ENCODE measurements at regions not wholly inside any gene's neighbourhood (a gene's known extent, or its start where the extent isn't known, plus 50 kb on each side); places are given as distances from the start of the nearest gene placed in this dataset.

- no peak overlapping the region for H3K27ac Mint-ChIP-seq
- H3K4me1 Mint-ChIP-seq, result no peaks in the 10 kb centered on the region
- peaks cover 11% of the 10 kb centered on the region for H3K9me3 Mint-ChIP-seq
- intact Hi-C loops (cut with micrococcal nuclease), result no loop called here
- H3K36me3 Mint-ChIP-seq (ENCODE audit: low read depth), result no peaks in the 10 kb centered on the region
- no peaks in the 10 kb centered on the region for H3K27me3 Mint-ChIP-seq
- no peak overlapping the region for H3K4me3 Mint-ChIP-seq
- no peak for DNase-seq
These were observed 945.7 kb upstream of the LRRTM1 start for GRCh38 chr2:81250270-81250669.

- Mint-ChIP-seq H3K9me3 (peaks cover 11% of the 10 kb centered on the region), H3K4me3 (no peak overlapping the region), H3K36me3 (ENCODE audit: low read depth) (no peaks in the 10 kb centered on the region), H3K4me1 (no peaks in the 10 kb centered on the region), H3K27me3 (no peaks in the 10 kb centered on the region), H3K27ac (no peak overlapping the region)
- no peak for DNase-seq
- intact Hi-C loops (cut with micrococcal nuclease), result no loop called here
These were observed 944.6 kb upstream of the LRRTM1 start for GRCh38 chr2:81249152-81249551.

GRCh38 chr2:81247648-81248047 is 943.1 kb upstream of the LRRTM1 start:
- peaks cover 3% of the 10 kb centered on the region for H3K9me3 Mint-ChIP-seq
- H3K27ac Mint-ChIP-seq, result no peak overlapping the region
- intact Hi-C loops (cut with micrococcal nuclease), result no loop called here
- no peak for DNase-seq
- H3K27me3 Mint-ChIP-seq, result no peaks in the 10 kb centered on the region
- no peak overlapping the region for H3K4me3 Mint-ChIP-seq
- no peaks in the 10 kb centered on the region for H3K4me1 Mint-ChIP-seq
- no peaks in the 10 kb centered on the region for H3K36me3 Mint-ChIP-seq (ENCODE audit: low read depth)

- H3K4me3 Mint-ChIP-seq, result no peak overlapping the region
- H3K27ac Mint-ChIP-seq, result no peak overlapping the region
- no peak for DNase-seq
- peaks cover 2% of the 10 kb centered on the region for H3K9me3 Mint-ChIP-seq
- no peaks in the 10 kb centered on the region for H3K27me3 Mint-ChIP-seq
- no peaks in the 10 kb centered on the region for H3K36me3 Mint-ChIP-seq (ENCODE audit: low read depth)
- intact Hi-C loops (cut with micrococcal nuclease), result no loop called here
- no peaks in the 10 kb centered on the region for H3K4me1 Mint-ChIP-seq
These were observed 937.9 kb upstream of the LRRTM1 start for GRCh38 chr2:81242501-81242900.

- Mint-ChIP-seq H3K27ac (no peak overlapping the region), H3K27me3 (no peaks in the 10 kb centered on the region), H3K36me3 (ENCODE audit: low read depth) (no peaks in the 10 kb centered on the region), H3K4me1 (no peaks in the 10 kb centered on the region), H3K4me3 (no peak overlapping the region), H3K9me3 (no peaks in the 10 kb centered on the region)
- intact Hi-C loops (cut with micrococcal nuclease), result no loop called here
- no peak for DNase-seq
These were observed 933.9 kb upstream of the LRRTM1 start for GRCh38 chr2:81238462-81238861.

- Mint-ChIP-seq H3K9me3 (no peaks in the 10 kb centered on the region), H3K4me1 (no peaks in the 10 kb centered on the region), H3K27me3 (no peaks in the 10 kb centered on the region), H3K27ac (no peak overlapping the region), H3K4me3 (no peak overlapping the region), H3K36me3 (ENCODE audit: low read depth) (no peaks in the 10 kb centered on the region)
- no peak for DNase-seq
- intact Hi-C loops (cut with micrococcal nuclease), result no loop called here
These were observed 931.0 kb upstream of the LRRTM1 start for GRCh38 chr2:81235601-81236000.

GRCh38 chr2:81234711-81235110 is 930.2 kb upstream of the LRRTM1 start:
- Mint-ChIP-seq H3K27me3 (no peaks in the 10 kb centered on the region), H3K4me3 (no peak overlapping the region), H3K4me1 (no peaks in the 10 kb centered on the region), H3K27ac (no peak overlapping the region), H3K9me3 (no peaks in the 10 kb centered on the region), H3K36me3 (ENCODE audit: low read depth) (no peaks in the 10 kb centered on the region)
- intact Hi-C loops (cut with micrococcal nuclease), result no loop called here
- DNase-seq, result no peak

GRCh38 chr2:81225756-81226155 is 921.2 kb upstream of the LRRTM1 start:
- no peaks in the 10 kb centered on the region for H3K4me1 Mint-ChIP-seq
- no peak for DNase-seq
- no peaks in the 10 kb centered on the region for H3K36me3 Mint-ChIP-seq (ENCODE audit: low read depth)
- H3K27ac Mint-ChIP-seq, result no peak overlapping the region
- H3K9me3 Mint-ChIP-seq, result peaks cover 6% of the 10 kb centered on the region
- no peak overlapping the region for H3K4me3 Mint-ChIP-seq
- no peaks in the 10 kb centered on the region for H3K27me3 Mint-ChIP-seq
- intact Hi-C loops (cut with micrococcal nuclease), result no loop called here

- H3K4me3 Mint-ChIP-seq, result no peak overlapping the region
- H3K9me3 Mint-ChIP-seq, result peaks cover 13% of the 10 kb centered on the region
- H3K27ac Mint-ChIP-seq, result no peak overlapping the region
- intact Hi-C loops (cut with micrococcal nuclease), result no loop called here
- DNase-seq, result no peak
- no peaks in the 10 kb centered on the region for H3K27me3 Mint-ChIP-seq
- H3K4me1 Mint-ChIP-seq, result no peaks in the 10 kb centered on the region
- H3K36me3 Mint-ChIP-seq (ENCODE audit: low read depth), result no peaks in the 10 kb centered on the region
These were observed 909.0 kb upstream of the LRRTM1 start for GRCh38 chr2:81213598-81213997.

GRCh38 chr2:81206216-81206615 is 901.7 kb upstream of the LRRTM1 start:
- H3K36me3 Mint-ChIP-seq (ENCODE audit: low read depth), result no peaks in the 10 kb centered on the region
- no peak for DNase-seq
- H3K4me1 Mint-ChIP-seq, result no peaks in the 10 kb centered on the region
- no peaks in the 10 kb centered on the region for H3K27me3 Mint-ChIP-seq
- intact Hi-C loops (cut with micrococcal nuclease), result no loop called here
- H3K4me3 Mint-ChIP-seq, result no peak overlapping the region
- H3K9me3 Mint-ChIP-seq, result peaks cover 16% of the 10 kb centered on the region
- no peak overlapping the region for H3K27ac Mint-ChIP-seq

GRCh38 chr2:81196933-81197628 is 892.5 kb upstream of the LRRTM1 start:
- Mint-ChIP-seq H3K27me3 (no peaks in the 10 kb centered on the region), H3K9me3 (no peaks in the 10 kb centered on the region), H3K27ac (no peak overlapping the region), H3K36me3 (ENCODE audit: low read depth) (no peaks in the 10 kb centered on the region), H3K4me1 (no peaks in the 10 kb centered on the region), H3K4me3 (no peak overlapping the region)
- no peak for DNase-seq
- intact Hi-C loops (cut with micrococcal nuclease), result no loop called here

GRCh38 chr2:81196383-81196851 is 891.9 kb upstream of the LRRTM1 start:
- no peaks in the 10 kb centered on the region for H3K4me1 Mint-ChIP-seq
- H3K9me3 Mint-ChIP-seq, result no peaks in the 10 kb centered on the region
- H3K27ac Mint-ChIP-seq, result no peak overlapping the region
- no peak for DNase-seq
- intact Hi-C loops (cut with micrococcal nuclease), result no loop called here
- no peaks in the 10 kb centered on the region for H3K36me3 Mint-ChIP-seq (ENCODE audit: low read depth)
- no peak overlapping the region for H3K4me3 Mint-ChIP-seq
- no peaks in the 10 kb centered on the region for H3K27me3 Mint-ChIP-seq

GRCh38 chr2:81195774-81196382 is 891.3 kb upstream of the LRRTM1 start:
- no peaks in the 10 kb centered on the region for H3K4me1 Mint-ChIP-seq
- no peak overlapping the region for H3K4me3 Mint-ChIP-seq
- intact Hi-C loops (cut with micrococcal nuclease), result no loop called here
- DNase-seq, result no peak
- H3K27ac Mint-ChIP-seq, result no peak overlapping the region
- H3K27me3 Mint-ChIP-seq, result no peaks in the 10 kb centered on the region
- H3K36me3 Mint-ChIP-seq (ENCODE audit: low read depth), result no peaks in the 10 kb centered on the region
- H3K9me3 Mint-ChIP-seq, result no peaks in the 10 kb centered on the region

- no peak for DNase-seq
- no peaks in the 10 kb centered on the region for H3K4me1 Mint-ChIP-seq
- no peak overlapping the region for H3K4me3 Mint-ChIP-seq
- no peaks in the 10 kb centered on the region for H3K27me3 Mint-ChIP-seq
- intact Hi-C loops (cut with micrococcal nuclease), result no loop called here
- peaks cover 4% of the 10 kb centered on the region for H3K9me3 Mint-ChIP-seq
- H3K36me3 Mint-ChIP-seq (ENCODE audit: low read depth), result no peaks in the 10 kb centered on the region
- no peak overlapping the region for H3K27ac Mint-ChIP-seq
These were observed 890.6 kb upstream of the LRRTM1 start for GRCh38 chr2:81195017-81195773.

Measured in activated CD4-positive, alpha-beta T cell treated with anti-CD3 and anti-CD28 coated beads, Interleukin-2, amount 10 ng/mL, durations not matched to agents 24 days and 14 days (primary cell).